ENCODE measurements at regions not wholly inside any gene's neighbourhood (a gene's known extent, or its start where the extent isn't known, plus 50 kb on each side); places are given as distances from the start of the nearest gene placed in this dataset.
"Not testable (repeated sequence)": the region's sequence is repeated elsewhere in the genome, so short reads cannot be mapped to it uniquely, and the experiment has no call there.

DNA sequence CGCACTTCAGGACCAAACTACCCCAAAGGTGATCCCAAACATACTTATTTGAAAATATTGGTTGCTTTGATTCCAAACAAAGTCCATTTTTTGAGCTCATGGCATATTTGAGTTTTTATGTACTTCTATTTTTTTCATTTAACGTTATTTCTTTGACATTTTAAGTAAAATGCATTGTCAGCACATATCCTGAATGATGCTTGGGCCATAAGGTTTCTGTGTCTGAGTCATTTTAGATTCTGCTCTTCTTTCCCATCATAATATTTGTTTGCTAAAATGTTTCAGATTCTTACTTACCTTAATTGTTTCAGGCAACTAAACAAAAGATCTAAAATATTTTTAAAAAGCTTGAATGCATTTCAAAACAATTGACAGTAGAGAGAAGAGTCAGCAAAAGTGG, 998.2 kb downstream of the REEP3 start:
- no peak for ATAC-seq

DNA sequence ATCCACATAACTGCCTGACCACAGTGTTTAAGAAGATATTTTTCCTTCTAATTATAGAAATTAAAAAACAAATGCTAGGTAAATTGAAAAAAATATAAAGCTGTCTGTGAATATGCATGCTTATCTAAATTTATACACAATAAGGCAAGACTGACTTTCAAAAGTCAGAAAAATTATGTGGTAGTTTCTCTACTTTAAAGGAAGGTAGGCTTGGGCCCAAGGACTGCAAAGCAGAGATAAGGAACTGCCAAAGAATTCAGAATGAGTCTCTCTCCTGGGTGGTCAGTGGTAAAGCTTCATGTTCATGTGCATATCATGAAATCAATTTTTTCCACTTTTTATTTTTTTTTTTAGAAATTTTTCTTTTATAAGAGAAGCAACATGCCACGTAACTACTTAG, 998.6 kb downstream of the REEP3 start:
- ATAC-seq: no peak

DNA sequence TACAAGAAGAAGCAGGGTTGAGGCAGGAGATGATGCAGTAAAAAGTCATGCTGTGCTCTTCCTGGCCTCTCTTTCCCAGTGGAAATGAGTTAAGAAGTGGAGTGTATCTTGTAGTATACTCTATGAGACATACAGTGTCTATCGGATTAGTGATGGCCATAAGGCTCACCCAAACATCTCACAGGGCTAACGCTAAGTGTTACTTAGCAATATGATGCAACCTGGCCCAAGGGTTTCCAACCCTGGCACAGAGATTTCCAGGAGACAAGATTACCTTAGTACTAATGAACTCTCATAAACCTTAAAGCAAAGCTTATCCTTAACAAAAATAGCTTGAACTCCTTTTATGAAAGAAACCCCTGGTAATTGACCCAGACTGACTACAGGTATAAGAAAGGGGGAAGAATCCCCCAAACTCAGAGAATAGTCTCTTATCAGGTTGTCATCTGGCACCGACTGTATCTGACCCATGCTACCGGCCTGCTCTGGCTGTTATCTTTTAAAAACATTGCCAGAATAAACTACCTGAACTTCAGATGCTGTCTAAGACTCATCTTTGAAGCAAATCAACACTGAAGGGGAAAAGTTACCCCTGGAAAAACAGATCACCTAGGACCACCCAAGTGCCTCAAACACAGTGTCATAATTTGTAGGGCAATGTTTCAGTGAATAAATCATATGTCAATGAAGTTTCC, 1002.0 kb downstream of the REEP3 start:
- ATAC-seq: no peak

DNA sequence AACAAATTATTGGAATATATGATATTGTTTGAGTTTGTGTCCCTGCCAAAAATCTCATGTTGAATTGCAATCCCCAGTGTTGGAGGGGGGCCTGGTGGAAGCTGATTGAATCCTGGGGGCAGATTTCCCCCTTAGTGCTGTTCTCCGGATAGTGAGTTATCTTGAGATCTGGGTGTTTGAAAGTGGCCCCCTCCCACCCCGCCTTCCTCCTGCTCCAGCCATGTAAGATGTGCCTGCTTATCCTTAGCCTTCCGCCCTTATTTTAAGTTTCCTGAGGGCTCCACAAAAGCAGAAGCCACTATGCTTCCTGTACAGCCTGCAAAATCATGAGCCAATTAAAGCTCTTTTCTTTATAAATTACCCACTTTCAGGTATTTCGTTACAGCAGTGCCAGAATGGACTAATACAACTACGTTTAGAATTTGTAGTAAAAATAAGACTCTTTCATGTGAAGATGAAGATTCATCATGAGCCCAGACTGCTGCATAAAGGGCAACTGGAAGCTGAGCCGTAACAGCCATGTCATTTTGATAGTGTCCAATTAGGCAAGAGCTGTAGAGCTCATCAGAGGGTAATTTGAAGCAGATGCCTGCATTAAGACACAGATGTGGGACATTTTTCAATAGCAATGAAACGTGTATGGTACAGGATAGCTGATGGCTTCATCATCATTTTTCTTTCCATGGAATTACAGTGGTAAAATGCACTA, 1007.2 kb downstream of the REEP3 start:
- no peak for ATAC-seq

DNA sequence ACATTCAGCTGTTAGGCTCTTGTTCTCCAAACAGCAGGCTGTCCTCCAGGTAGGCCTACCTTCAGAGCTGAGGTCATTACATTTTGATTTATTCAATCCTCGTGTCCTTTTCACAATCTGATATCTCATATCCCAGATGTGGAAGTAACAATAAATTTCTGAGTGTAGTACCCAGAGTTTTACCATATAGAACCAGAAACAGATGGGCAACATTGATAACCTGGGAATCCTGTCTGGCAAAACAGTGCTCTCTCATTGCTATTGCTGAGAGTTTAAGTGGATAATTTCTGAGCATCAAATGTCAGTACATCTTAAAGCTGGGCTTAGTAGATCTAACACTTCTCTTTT, 1007.8 kb downstream of the REEP3 start:
- no peak for ATAC-seq

DNA sequence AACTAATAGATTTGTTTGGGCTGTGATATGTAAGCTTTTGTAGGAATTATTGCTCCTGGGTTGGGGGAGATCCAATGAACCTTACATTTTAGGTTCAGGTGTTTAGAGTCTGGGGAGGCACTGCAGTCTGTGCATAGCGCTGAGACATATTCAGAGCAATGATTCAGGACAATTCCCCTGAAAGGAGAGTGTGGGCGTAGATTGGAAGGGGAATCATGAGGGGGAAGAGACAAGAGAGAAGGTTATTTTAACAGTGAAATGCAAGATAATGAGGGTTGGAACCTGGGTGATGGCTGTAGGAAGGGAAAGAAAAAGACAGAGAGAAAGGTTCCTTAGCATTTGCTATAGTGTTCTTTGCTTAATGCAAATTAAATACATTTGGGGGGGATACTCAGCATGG, 1013.4 kb downstream of the REEP3 start:
- ATAC-seq: no peak

DNA sequence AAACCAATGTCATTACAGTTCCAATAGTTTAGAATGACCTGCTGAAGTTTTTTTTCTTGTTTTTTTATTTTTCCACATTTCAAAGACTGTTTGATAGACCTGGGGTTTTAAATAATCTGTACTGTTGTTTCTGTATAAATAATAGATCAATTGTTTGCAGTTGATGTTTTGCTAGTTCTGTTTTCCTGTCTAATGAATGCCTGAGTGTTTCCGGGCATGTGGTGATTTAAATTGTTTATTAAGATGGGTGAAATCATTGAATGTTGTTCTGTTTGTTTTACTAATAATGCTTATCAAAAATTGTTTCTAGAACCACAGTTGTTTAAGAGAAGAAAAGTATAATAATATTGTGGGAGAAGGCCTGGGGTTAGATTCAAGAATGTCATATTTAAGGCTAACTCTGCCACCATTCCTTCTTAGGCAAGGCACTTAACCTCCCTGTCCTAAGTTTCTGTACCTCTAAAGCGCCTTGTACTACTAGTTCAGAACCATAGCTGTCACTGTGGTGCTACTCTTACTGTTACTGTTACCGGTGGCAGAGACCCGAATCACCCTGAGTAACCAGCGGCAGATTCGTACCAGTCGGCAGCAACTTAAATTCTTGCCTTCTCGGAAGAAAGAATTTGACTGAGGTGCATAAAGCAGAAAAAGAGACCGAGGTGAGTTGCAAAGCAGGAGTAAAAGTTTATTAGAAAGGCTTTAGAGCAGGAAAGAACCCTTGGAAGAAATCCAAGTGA, 1014.1 kb downstream of the REEP3 start:
- no peak for ATAC-seq

DNA sequence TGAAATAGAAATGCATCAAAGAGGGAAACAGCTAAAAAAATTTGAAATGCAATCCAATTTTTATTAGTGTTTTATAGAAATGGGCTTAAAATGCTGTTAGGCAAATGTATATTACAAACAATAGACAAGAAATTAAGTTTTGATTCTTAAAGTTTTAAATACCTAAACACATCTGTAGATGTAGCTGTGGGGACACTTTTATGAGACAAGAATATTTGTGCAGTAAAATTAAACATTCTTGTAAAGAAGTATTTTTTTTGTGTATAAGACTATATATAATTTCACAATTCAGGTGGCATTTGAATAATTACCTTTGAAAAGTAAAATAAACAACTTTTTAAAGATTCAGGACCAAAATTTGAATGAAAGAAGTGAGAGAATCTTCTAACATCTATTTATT, 1015.9 kb downstream of the REEP3 start:
- ATAC-seq: no peak

DNA sequence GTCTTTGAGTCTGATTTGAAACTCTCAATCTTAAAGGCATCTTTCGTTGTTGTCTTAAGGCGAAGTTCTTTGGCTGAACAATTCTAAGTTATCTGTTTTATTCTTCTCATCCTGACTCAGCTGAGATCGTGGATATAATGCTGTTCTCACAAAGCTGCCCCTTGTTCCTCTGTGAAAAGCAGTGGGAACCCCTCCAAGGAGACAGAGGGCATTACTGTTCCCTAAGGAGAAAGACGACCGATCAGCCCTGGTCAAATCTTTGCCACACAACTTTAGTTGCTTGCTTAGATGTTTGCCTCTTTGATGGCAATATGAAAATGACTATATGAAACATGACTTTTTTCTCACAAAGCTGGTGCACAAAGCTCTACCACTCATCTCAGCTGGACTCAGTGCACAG, 1016.7 kb downstream of the REEP3 start:
- no peak for ATAC-seq

DNA sequence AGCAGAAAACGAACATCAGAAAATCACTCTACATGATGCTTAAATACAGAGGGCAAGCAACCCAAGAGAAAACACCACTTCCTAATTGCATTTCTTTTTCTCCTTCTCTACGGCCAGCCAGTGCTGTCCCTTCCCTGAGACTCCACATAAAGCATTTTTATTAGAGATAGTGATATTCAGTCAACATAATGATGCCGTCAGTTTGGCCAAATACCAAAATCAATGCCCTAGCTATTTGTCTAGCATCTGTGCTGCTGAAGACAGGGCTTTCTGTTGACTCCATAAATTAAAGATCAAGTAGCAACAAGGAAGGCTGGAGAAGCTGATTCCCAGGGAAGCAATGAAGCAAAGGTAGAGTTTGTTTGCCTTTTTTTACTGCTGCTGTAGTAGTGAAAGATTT, 1024.9 kb downstream of the REEP3 start:
- ATAC-seq: no peak

DNA sequence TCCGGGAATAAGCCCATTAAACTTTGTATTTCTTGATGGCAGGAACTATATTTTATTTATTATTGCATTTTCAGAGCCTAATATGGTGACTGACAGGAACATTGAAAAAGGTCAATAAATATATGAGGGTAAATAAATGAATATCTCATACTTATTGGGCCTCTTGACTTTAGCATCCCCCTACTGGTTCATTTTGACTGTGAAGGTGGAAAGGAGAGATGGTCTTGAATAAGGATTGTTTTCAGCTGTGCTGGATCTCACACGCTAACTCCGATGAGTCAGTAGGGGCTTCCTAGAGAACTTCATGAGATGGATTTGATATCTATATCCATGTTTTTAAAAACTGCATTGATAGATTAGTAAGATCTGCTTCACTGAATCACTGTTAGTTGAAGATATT, 1026.0 kb downstream of the REEP3 start:
- no peak for ATAC-seq

DNA sequence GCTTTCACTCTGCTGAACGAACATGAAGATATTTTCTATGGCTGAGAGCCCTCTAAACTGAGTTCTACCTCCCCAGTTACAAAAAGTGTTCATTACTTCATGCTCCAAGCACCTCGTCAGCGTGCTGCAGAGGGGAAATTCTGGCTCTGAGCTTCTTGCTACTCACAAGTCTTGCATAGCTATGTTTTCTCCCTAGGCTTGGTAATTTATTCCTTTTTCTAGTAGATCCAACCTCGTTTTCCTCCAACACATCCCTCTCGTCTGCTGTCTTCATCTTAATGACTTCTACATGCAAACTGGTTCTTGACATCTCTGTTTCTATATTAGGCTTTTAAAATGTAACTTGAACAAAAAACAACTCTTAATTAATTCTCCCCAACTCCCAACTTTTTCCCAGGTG, 1034.5 kb downstream of the REEP3 start:
- ATAC-seq: no peak

DNA sequence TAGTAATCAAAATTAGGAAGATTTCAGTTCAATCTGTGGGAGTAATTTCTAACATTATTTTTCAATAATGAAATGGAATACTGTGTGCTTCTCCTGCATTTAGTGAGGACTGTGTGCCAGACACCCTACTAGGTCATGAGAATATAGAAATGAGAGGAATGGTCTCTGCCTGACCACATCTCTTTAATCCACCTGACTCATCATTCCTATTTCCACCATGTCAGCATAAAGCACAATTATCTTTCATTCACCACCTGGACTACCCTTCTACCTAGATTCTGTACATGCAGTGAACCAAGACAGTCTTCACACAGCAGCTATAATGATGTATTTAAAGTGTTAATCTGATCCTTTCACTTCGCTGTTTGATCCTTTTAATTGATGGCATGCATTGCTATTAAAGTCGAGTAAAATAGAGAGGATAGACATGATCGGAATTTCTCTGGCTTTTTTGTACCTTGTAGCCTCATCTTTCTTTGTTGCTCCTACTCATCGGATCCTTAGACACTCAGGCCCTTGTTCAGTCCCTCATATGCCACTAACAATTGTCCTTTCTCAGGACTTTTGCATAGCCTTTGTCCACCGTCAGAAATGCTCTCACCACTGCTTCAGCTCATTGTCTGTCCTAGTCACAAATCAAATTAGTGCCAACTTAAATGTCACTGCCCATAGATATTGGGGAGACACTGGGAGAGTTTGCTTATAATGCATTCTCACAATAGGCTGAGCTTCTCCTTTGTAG, 1037.1 kb downstream of the REEP3 start:
- ATAC-seq: no peak

DNA sequence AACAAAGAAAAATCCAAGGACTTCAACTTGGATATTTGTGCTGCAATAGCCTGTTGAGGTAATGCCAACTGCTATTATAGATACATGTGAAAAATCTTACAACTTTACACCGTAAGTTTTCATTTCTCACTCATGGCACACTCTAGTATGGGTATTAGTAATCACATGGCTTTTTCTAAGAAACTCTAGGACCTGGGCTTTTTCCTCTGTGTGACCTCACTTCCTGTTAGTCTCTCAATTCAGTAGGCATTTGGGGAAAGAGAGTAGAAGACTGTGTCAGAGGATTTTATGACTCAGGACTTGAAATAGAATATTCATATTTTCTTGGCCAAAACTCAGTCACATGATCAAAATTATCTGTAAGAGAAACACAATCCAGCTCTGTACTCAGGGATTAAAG, 1049.9 kb downstream of the REEP3 start:
- no peak for ATAC-seq

DNA sequence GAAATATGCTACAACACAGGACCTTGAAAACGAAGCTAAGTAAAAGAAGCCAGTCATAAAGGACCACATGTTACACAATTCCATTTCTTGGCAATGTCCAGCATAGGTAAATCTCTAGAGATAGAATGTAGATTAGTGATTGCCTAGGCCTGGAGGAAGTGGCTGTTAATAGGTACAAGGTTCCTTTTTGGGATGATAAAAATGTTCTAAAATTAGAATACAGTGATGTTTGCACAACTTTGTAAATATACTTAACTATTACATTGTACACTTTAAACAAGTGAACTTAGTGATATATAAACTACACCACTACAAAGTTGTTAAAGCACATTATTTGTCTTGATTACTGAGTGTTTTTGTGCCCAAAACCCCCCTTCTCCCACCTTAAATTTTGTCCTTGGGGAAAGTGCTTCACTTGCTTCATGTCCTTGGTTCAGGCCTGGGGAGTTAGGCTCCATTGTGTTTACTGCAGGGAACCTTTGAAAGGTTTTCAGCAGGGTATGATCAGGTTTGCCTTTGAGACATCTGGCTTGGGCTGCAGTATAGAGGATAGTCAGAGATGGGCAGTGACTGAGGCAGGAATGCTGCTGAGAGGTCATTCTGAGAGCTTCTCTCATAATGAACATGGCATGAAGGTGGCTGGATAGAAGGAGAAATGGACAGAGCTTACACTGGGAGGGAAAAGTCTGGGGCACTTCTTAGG, 1052.6 kb downstream of the REEP3 start:
- ATAC-seq: no peak

DNA sequence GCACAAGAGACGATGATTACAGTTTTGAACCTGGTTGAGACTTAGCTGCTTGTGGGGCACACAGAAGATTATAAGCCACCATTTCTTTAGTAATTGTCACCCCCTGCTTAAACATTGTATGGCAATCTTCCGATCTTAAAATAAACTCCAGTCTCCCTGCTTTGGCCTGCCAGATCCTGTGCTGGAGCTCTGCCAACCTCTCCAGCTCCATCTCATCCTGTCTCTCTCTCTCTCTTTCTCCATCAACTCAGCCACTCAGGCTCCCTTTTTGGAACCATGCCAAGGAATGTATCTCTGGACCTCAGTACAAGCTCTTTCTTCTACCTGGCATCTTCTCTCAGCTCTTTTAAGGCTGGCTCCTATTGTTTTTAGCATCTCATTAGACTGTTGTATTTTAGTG, 1053.2 kb downstream of the REEP3 start:
- ATAC-seq: no peak

DNA sequence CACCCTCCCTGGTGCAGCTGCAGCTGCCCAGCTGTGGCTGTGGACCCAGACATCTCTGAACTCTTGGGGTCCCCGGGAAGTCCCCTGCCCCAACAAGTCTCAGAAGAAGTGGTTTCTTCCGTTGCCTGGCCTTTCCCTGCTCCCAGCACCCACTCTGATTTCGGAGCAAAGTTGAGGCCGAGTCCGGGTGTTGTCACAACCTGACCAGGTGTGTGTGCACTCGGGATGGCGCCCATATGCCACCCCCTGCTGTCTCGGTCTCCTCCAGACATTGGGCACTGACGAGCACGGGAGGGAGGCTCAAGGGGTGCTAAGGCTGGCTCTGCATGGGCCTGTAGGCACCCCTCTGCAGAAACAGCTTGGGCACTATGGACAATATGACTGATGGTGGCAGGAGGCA, 1055.3 kb downstream of the REEP3 start:
- ATAC-seq: no peak

DNA sequence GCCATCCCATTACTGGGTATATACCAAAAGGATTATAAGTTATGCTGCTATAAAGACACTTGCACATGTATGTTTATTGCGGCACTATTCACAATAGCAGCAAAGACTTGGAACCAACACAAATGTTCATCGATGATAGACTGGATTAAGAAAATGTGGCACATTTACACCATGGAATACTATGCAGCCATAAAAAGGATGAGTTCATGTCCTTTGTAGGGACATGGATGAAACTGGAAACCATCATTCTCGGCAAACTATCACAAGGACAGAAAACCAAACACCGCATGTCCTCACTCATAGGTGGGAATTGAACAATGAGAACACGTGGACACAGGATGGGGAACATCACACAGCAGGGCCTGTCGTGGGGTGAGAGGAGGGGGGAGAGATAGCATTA, 1057.6 kb downstream of the REEP3 start:
- ATAC-seq: not testable (repeated sequence)

DNA sequence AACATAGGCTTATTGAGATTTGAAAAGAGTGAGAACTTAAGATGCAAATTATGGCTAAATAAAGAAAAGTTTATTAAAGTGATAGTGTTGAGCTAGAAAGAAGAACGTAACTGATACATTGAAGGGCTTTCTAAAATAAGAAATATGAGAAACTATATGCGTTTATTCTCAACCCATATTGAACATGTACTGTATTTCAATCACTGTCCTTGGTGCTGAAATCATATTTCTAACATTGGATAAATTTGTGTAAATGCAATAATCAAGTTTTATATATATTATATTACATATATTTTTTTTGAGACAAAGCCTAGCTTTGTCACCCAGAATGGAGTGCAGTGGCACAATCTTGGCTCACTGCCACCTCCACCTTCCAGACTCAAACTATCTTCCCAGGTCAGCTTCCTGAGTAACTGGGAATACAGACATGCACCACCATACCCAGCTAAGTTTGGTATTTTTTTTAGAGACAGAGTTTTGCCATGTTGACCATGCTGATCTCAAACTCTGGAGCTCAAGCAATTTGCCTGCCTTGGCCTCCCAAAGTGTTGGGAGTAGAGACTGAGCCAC, 1065.8 kb downstream of the REEP3 start:
- ATAC-seq: no peak

DNA sequence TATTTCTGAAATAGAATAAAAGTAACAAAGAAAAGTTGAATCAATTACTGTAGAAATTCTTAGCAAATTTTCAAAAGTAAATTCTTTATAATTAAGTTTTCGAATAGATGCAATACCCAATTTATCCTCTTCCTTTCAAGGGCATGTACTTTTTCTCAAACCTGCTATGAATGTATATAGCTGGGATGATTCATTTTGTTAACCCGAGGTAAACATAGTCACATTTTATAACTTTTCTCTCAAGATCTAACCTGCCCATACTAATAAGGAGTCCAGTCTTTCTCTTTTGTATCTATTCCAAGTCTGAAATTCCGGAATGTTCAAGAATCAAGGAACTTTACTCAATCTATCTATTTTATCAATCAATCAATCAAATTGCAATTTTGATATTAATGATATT, 1072.9 kb downstream of the REEP3 start:
- no peak for ATAC-seq

DNA sequence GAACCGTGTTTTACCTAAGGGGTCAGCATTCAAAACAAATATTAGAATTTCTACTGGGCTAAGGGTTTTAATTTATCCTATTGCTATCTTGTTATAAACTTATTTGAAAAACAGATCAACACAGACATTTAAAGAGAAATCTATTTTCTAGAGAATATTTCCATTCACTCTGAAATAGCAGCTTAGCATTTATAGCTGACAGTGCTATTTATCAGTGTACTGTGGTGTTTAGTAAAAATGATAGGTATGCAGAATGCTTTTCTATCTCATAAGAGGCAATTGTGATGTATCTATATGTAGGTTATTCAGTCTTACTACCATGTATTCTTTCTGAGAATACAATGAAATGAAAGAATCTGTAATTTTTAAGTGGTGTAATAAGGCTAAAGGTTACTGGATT, 1077.4 kb downstream of the REEP3 start:
- ATAC-seq: no peak

DNA sequence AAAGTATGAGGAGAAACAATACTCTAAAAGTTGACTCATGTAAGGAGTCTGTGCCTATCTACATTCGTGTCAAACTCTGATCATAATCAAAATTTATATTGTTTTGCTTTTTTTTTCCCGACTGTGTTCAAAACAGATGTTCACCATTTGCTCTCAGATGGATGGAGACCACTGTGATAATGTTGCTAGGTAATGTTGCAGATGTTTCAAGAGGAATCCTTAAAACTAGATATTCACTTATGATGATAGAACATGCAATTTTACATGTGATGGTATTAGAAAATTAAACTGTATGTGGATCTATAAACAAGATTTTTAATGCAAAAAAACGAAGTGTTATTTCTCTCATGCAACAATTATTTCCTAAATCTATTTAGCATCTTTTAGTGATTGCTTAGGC, 1080.1 kb downstream of the REEP3 start:
- no peak for ATAC-seq
